Heart left ventricle (tissue), 16 donors: ENCODE measurements at regions not wholly inside any gene's neighbourhood (a gene's known extent, or its start where the extent isn't known, plus 50 kb on each side); places are given as distances from the start of the nearest gene placed in this dataset.

Source experiments
- ATAC-seq, 4 donors: fragments of 200-7000 bp; cut with Tn5 transposase; one replicate each; pipeline ENCODE4 v1.9.1; 2020 to 2022; ENCODE audit warnings: moderate library complexity in 4 of 4, mild to moderate bottlenecking in 3 of 4, moderate number of reproducible peaks in 1 of 4
- DNase-seq, 5 donors: peaks; one replicate each; pipeline ENCODE4 v3.0.0-alpha.2; 2020
- H3K27ac ChIP-seq, 12 donors: fragments of 200-600 bp; sonication (generic) in 4 of 12; one replicate each; pipeline versions ENCODE4 v1.5.0 to v1.8.0; 2016 to 2022; ENCODE audit warnings: mild to moderate bottlenecking in 2 of 12
- H3K27me3 ChIP-seq, 9 donors: fragments of 200-600 bp; sonication (generic) in 2 of 9; one replicate each; pipeline versions ENCODE4 v1.5.1 to v1.8.0; 2016 to 2022; ENCODE audit warnings: mild to moderate bottlenecking in 3 of 9
- H3K36me3 ChIP-seq, 9 donors: fragments of 200-600 bp; sonication (generic) in 2 of 9; one replicate each; pipeline versions ENCODE4 v1.5.0 to v1.8.0; 2018 to 2022; ENCODE audit warnings: mild to moderate bottlenecking in 2 of 9
- H3K4me1 ChIP-seq, 12 donors: fragments of 200-600 bp; sonication (generic) in 4 of 12; one replicate each; pipeline versions ENCODE4 v1.5.0 to v1.8.0; 2016 to 2022; ENCODE audit warnings: mild to moderate bottlenecking in 3 of 12
- H3K4me3 ChIP-seq, 12 donors: fragments of 200-600 bp; sonication (generic) in 4 of 12; one replicate each; pipeline versions ENCODE4 v1.5.0 to v1.8.0; 2017 to 2022; ENCODE audit warnings: mild to moderate bottlenecking in 9 of 12, moderate library complexity in 4 of 12
- H3K9me3 ChIP-seq, 12 donors: fragments of 200-600 bp; sonication (generic) in 4 of 12; one replicate each; pipeline versions ENCODE4 v1.5.0 to v1.8.0; 2016 to 2022; ENCODE audit warnings: mild to moderate bottlenecking in 1 of 12
- CTCF ChIP-seq, 12 donors: fragments of 200-600 bp; sonication (generic) in 4 of 12; IDR thresholded peaks; one replicate each; pipeline versions ENCODE4 v1.5.0 to v1.8.0; 2018 to 2022; ENCODE audit warnings: antibody characterized with exemption in 12 of 12, mild to moderate bottlenecking in 5 of 12
- POLR2A ChIP-seq, 2 donors: fragments of 450-650 bp; IDR thresholded peaks; one replicate each; pipeline ENCODE4 v1.6.1; 2017; ENCODE audit warnings: antibody characterized with exemption in 2 of 2, mild to moderate bottlenecking in 2 of 2, moderate library complexity in 2 of 2
- WGBS, 4 donors: extraction: QIAGEN DNeasy Blood & Tissue Kit in 2 of 4; methylation state at CpG; one replicate each; pipeline versions ENCODE4 v1.1.5 to v1.1.7; 2013 to 2018; 5-methylcytosine and 5-hydroxymethylcytosine counted together
- intact Hi-C, 10 donors: fragments of 100-400 bp; cut with DNase I; formaldehyde crosslinking; loops; one replicate each; pipeline versions ENCODE4 v1.11.1 to v1.14.2; 2022
- donor health status: ischemic (EF 13 %, LVEDD 7.1; RV severe dilation, severe dysfunction).
- donor health status: healthy with polysubstance abuse.
- donor health status: DM: no; HTN: yes; CAD: no.
- donor health status: DM: no; HTN: no; CAD: no.
- donor health status: ischemic (EF 25% LVEDD 6.9; RV normal size, moderate dysfunction).
- donor health status: ischemic (EF 25% LVEDD 5.7; RV mildly dilated, moderate dysfunction).
- donor health status: healthy.
- donor health status: DM: yes; HTN: yes; CAD: no.
- donor health status: ischemic (EF 35%, LVEDD 5.7; RV mildly dilated, moderate dysfunction).
- donor health status: nonischemic (EF 11% LVEDD 7.7; RV severe dilation, severe dysfunction).
- donor health status: DM: yes; HTN: yes; CAD: no.
- donor health status: PGD.
- donor health status: ischemic (EF 29% LVEDD 5.4; RV normal size, mild dysfunction).
- donor health status: nonischemic (EF 23%, LVEDD 6.1; RV moderate dilation, normal function).

GRCh38 chr5:118126159-118126558 is 862.2 kb downstream of the DTWD2 start:
- no peak for ATAC-seq
- TF ChIP-seq CTCF (IDR thresholded peaks at IDR 0.05) (no peak), POLR2A (IDR thresholded peaks at IDR 0.05) (no peak)

GRCh38 chr5:118125687-118126086 is 862.7 kb downstream of the DTWD2 start:
- Histone ChIP-seq H3K9me3 (no peaks in the 10 kb centered on the region), H3K4me1 (no peaks in the 10 kb centered on the region), H3K27me3 (no peaks in the 10 kb centered on the region), H3K4me3 (no peak overlapping the region), H3K27ac (no peak overlapping the region), H3K36me3 (no peaks in the 10 kb centered on the region)
- ATAC-seq (no peak), DNase-seq (no peak)
- TF ChIP-seq POLR2A (IDR thresholded peaks at IDR 0.05) (no peak), CTCF (IDR thresholded peaks at IDR 0.05) (no peak)
- 81 to 86% (median 83%) methylated on average over 4 of the region's 4 CpGs for WGBS, 4 donors
- intact Hi-C loops: no loop called here

More at GRCh38 chr5:118126159-118126558, 862.2 kb downstream of the DTWD2 start:
- intact Hi-C loops: no loop called here
- no peaks in the 10 kb centered on the region for H3K36me3 ChIP-seq
- no peaks in the 10 kb centered on the region for H3K9me3 ChIP-seq
- DNase-seq: no peak
- no peak overlapping the region for H3K4me3 ChIP-seq
- H3K27me3 ChIP-seq: no peaks in the 10 kb centered on the region
- H3K4me1 ChIP-seq: no peaks in the 10 kb centered on the region
- no peak overlapping the region for H3K27ac ChIP-seq

GRCh38 chr5:118121258-118121657 is 867.1 kb downstream of the DTWD2 start:
- no peak for DNase-seq
- 84 to 93% (median 88%) methylated on average over 3 of the region's 3 CpGs for WGBS, 4 donors
- Histone ChIP-seq H3K9me3 (no peaks in the 10 kb centered on the region), H3K4me3 (no peak overlapping the region), H3K4me1 (no peaks in the 10 kb centered on the region), H3K27ac (no peak overlapping the region), H3K27me3 (no peaks in the 10 kb centered on the region), H3K36me3 (no peaks in the 10 kb centered on the region)
- intact Hi-C loops: no loop called here
- ATAC-seq: no peak
- no peak for TF ChIP-seq CTCF (IDR thresholded peaks at IDR 0.05)
- no peak for TF ChIP-seq POLR2A (IDR thresholded peaks at IDR 0.05)

GRCh38 chr5:118115791-118116190 is 872.6 kb downstream of the DTWD2 start:
- intact Hi-C loops: no loop called here
- Histone ChIP-seq H3K4me3 (no peak overlapping the region), H3K27me3 (no peaks in the 10 kb centered on the region), H3K9me3 (no peaks in the 10 kb centered on the region), H3K36me3 (no peaks in the 10 kb centered on the region), H3K4me1 (no peaks in the 10 kb centered on the region), H3K27ac (no peak overlapping the region)
- 68 to 83% (median 76%) methylated on average over 4 of the region's 4 CpGs for WGBS, 4 donors
- no peak for DNase-seq
- no peak for ATAC-seq
- TF ChIP-seq POLR2A (IDR thresholded peaks at IDR 0.05) (no peak), CTCF (IDR thresholded peaks at IDR 0.05) (no peak)
